HCT116 (cell line): ENCODE measurements at regions not wholly inside any gene's neighbourhood (a gene's known extent, or its start where the extent isn't known, plus 50 kb on each side); places are given as distances from the start of the nearest gene placed in this dataset.

Source experiments
- ATAC-seq: fragments of 200-7000 bp; cut with Tn5 transposase; 2 replicates; pipeline ENCODE4 v1.9.1; 2020; ENCODE audit warnings: mild to moderate bottlenecking, moderate library complexity
- BruUV-seq: library from RNA; stranded (reverse); fragments of 400-500 nt; replicated peaks from 2 replicates; lab custom pipeline; 2021; lab: Mats Ljungman, UMichigan
- CTCF ChIA-PET: fragments of 300-600 bp; sonication (Branson Sonifier 250); formaldehyde crosslinking; loops from one replicate; lab custom pipeline; 2021; ENCODE audit warnings: antibody characterized with exemption; lab: Charles Lee
- POLR2A ChIA-PET: fragments of 300-600, 350-600 bp; sonication (Branson Sonifier 250); formaldehyde crosslinking; loops from one replicate; lab custom pipeline; 2021; ENCODE audit warnings: antibody characterized with exemption; lab: Charles Lee
- RAD21 ChIA-PET, 2 experiments: fragments of 300-600 bp; sonication (Branson Sonifier 250); formaldehyde crosslinking; loops; one replicate each; lab custom pipeline; 2023; ENCODE audit warnings: low total read pairs in 2 of 2; ENCODE audit not compliant: uncharacterized antibody in 2 of 2, unreplicated experiment in 2 of 2, low non-redundant PET in 1 of 2; lab: Charles Lee
- DNase-seq: peaks from one replicate; pipeline ENCODE4 v3.0.0-alpha.2; 2010; ENCODE audit warnings: low read depth, low spot score
- H2AFZ ChIP-seq: fragments of 200-600 bp; shearing (Covaris generic), sonication (generic); 2 replicates; pipeline ENCODE4 v1.6.1; 2017; ENCODE audit warnings: low read depth, mixed run types, mixed read lengths, antibody characterized with exemption, low read length; ENCODE audit not compliant: poor library complexity, severe bottlenecking
- H3K27ac ChIP-seq: 2 replicates; pipeline ENCODE4 v1.5.1; 2012; ENCODE audit warnings: low read depth, low read length
- H3K27me3 ChIP-seq: fragments of 200-600 bp; sonication (generic); 2 replicates; pipeline ENCODE4 v1.6.1; 2016; ENCODE audit warnings: mixed run types, low read length, mixed read lengths; ENCODE audit not compliant: insufficient read depth
- H3K36me3 ChIP-seq, 2 experiments: fragments of 200-500 bp in 1 of 2; fragments of 200-600 bp in 1 of 2; sonication (Bioruptor generic) in 1 of 2; sonication (generic) in 1 of 2; 2 replicates each; pipeline versions ENCODE4 v1.5.1 to v1.6.1; 2014 to 2016; ENCODE audit warnings: low read length in 2 of 2, inconsistent platforms in 1 of 2, mixed read lengths in 1 of 2, mixed run types in 1 of 2; ENCODE audit not compliant: insufficient read depth in 2 of 2, control insufficient read depth in 1 of 2
- H3K4me1 ChIP-seq, 2 experiments: fragments of 200-600 bp in 1 of 2; sonication (generic) in 1 of 2; 2 replicates each; pipeline versions ENCODE4 v1.5.1 to v1.6.1; 2012 to 2017; ENCODE audit warnings: low read length in 2 of 2, inconsistent platforms in 1 of 2, mild to moderate bottlenecking in 1 of 2, mixed read lengths in 1 of 2, mixed run types in 1 of 2, moderate library complexity in 1 of 2; ENCODE audit not compliant: insufficient read depth in 2 of 2, control insufficient read depth in 1 of 2
- H3K4me2 ChIP-seq: fragments of 200-600 bp; sonication (generic); 2 replicates; pipeline ENCODE4 v1.6.1; 2017; ENCODE audit warnings: mixed run types, low read length, mixed read lengths
- H3K4me3 ChIP-seq, 2 experiments: fragments of 200-600 bp in 1 of 2; sonication (generic) in 1 of 2; replicated peaks in 1 of 2; 2 replicates each; pipeline ENCODE4 v1.5.1; 2011 to 2016; ENCODE audit warnings: low read length in 2 of 2, control low read depth in 1 of 2, low read depth in 1 of 2, mild to moderate bottlenecking in 1 of 2, mixed read lengths in 1 of 2, mixed run types in 1 of 2
- H3K79me2 ChIP-seq: fragments of 200-600 bp; sonication (generic); 2 replicates; pipeline ENCODE4 v1.6.1; 2017; ENCODE audit warnings: mild to moderate bottlenecking, mixed run types, low read length, moderate library complexity, mixed read lengths; ENCODE audit not compliant: insufficient read depth
- H3K9ac ChIP-seq: fragments of 200-600 bp; sonication (generic); 2 replicates; pipeline ENCODE4 v1.6.1; 2016; ENCODE audit warnings: low read length, mixed read lengths
- H3K9me2 ChIP-seq: fragments of 200-600 bp; sonication (generic), shearing (Covaris generic); 2 replicates; pipeline ENCODE4 v1.6.1; 2017; ENCODE audit warnings: mixed run types, mild to moderate bottlenecking, moderate library complexity; ENCODE audit not compliant: insufficient read depth
- H3K9me3 ChIP-seq, 2 experiments: fragments of 200-500 bp in 1 of 2; fragments of 200-600 bp in 1 of 2; sonication (Bioruptor generic) in 1 of 2; sonication (generic) in 1 of 2; 2 replicates each; pipeline ENCODE4 v1.6.1; 2014 to 2017; ENCODE audit warnings: low read length in 2 of 2, mixed read lengths in 2 of 2, inconsistent platforms in 1 of 2, low read depth in 1 of 2, mild to moderate bottlenecking in 1 of 2, mixed run types in 1 of 2, moderate library complexity in 1 of 2; ENCODE audit not compliant: control insufficient read depth in 1 of 2, insufficient read depth in 1 of 2
- H4K20me1 ChIP-seq: fragments of 200-600 bp; sonication (generic), shearing (Covaris generic); 2 replicates; pipeline ENCODE4 v1.6.1; 2017; ENCODE audit warnings: mixed run types, mild to moderate bottlenecking, moderate library complexity; ENCODE audit not compliant: insufficient read depth
- CBX3 ChIP-seq: IDR thresholded peaks from 2 replicates; pipeline ENCODE4 v1.6.1; 2012; ENCODE audit warnings: low read depth
- CEBPB ChIP-seq: IDR thresholded peaks from 2 replicates; pipeline ENCODE4 v1.6.1; 2012; ENCODE audit warnings: low read depth
- EGR1 ChIP-seq: IDR thresholded peaks from 2 replicates; pipeline ENCODE4 v1.6.1; 2012; ENCODE audit warnings: low read depth
- ELF1 ChIP-seq: IDR thresholded peaks from 2 replicates; pipeline ENCODE4 v1.6.1; 2012; ENCODE audit warnings: low read depth, borderline replicate concordance
- EZH2 ChIP-seq: fragments of 200-600 bp; sonication (generic); IDR thresholded peaks from 2 replicates; pipeline ENCODE4 v1.6.1; 2017; ENCODE audit warnings: antibody characterized with exemption, mixed run types
- EZH2phosphoT487 ChIP-seq: fragments of 200-600 bp; IDR thresholded peaks from 2 replicates; pipeline ENCODE4 v1.6.1; 2018; ENCODE audit warnings: antibody characterized with exemption, borderline replicate concordance
- FOSL1 ChIP-seq: IDR thresholded peaks from 2 replicates; pipeline ENCODE4 v1.6.1; 2012; ENCODE audit warnings: low read depth
- JUND ChIP-seq: IDR thresholded peaks from 2 replicates; pipeline ENCODE4 v1.6.1; 2012
- POLR2A ChIP-seq: IDR thresholded peaks from 2 replicates; pipeline ENCODE4 v1.7.0; 2011; ENCODE audit warnings: borderline replicate concordance; ENCODE audit not compliant: insufficient read depth, insufficient read length; ENCODE audit errors: extremely low read depth
- POLR2AphosphoS5 ChIP-seq: IDR thresholded peaks from 2 replicates; pipeline ENCODE4 v1.6.1; 2011; ENCODE audit warnings: mild to moderate bottlenecking, low read depth, low read length, moderate library complexity
- SIN3A ChIP-seq: IDR thresholded peaks from 2 replicates; pipeline ENCODE4 v1.6.1; 2012; ENCODE audit warnings: low read depth
- SP1 ChIP-seq: IDR thresholded peaks from 2 replicates; pipeline ENCODE4 v1.6.1; 2012; ENCODE audit warnings: low read depth
- SRF ChIP-seq: IDR thresholded peaks from 2 replicates; pipeline ENCODE4 v1.6.1; 2012; ENCODE audit warnings: low read depth
- TCF7L2 ChIP-seq: IDR thresholded peaks from 2 replicates; pipeline ENCODE4 v1.7.0; 2011; ENCODE audit warnings: borderline replicate concordance, inconsistent platforms; ENCODE audit not compliant: insufficient read depth, insufficient read length; ENCODE audit errors: extremely low read depth
- YY1 ChIP-seq: IDR thresholded peaks from 2 replicates; pipeline ENCODE4 v1.6.1; 2011; ENCODE audit warnings: low read length, low read depth, moderate library complexity, mild to moderate bottlenecking; ENCODE audit not compliant: insufficient replicate concordance; ENCODE audit errors: extremely low read depth
- ZFX ChIP-seq: fragments of 450-650 bp; IDR thresholded peaks from 2 replicates; pipeline ENCODE4 v1.6.1; 2017
- intact Hi-C: fragments of 100-400 bp; cut with micrococcal nuclease; formaldehyde crosslinking; loops from 2 replicates; pipeline ENCODE4 v1.10.0; 2022
- TF ChIP-seq, protein P1 (sequence below): IDR thresholded peaks from 2 replicates; pipeline ENCODE4 v1.6.1; 2012
- TF ChIP-seq, protein P2 (sequence below): IDR thresholded peaks from 2 replicates; pipeline ENCODE4 v1.6.1; 2012
- TF ChIP-seq, protein P3 (sequence below): IDR thresholded peaks from 2 replicates; pipeline ENCODE4 v1.6.1; 2011; ENCODE audit warnings: mild to moderate bottlenecking, low read length, moderate library complexity; ENCODE audit not compliant: insufficient replicate concordance; ENCODE audit errors: extremely low read depth
- TF ChIP-seq, protein P4 (sequence below), 3 experiments: fragments of 200-600 bp in 1 of 3; sonication (generic) in 1 of 3; IDR thresholded peaks in 2 of 3; conservative IDR thresholded peaks in 1 of 3; 2 replicates each; pipeline ENCODE4 v1.5.1; 2012 to 2017; ENCODE audit warnings: low read depth in 2 of 3, low read length in 2 of 3, antibody characterized with exemption in 1 of 3, borderline replicate concordance in 1 of 3, control low read depth in 1 of 3, mild to moderate bottlenecking in 1 of 3, mixed read lengths in 1 of 3, mixed run types in 1 of 3, moderate library complexity in 1 of 3; ENCODE audit not compliant: insufficient read depth in 1 of 3

DNA sequence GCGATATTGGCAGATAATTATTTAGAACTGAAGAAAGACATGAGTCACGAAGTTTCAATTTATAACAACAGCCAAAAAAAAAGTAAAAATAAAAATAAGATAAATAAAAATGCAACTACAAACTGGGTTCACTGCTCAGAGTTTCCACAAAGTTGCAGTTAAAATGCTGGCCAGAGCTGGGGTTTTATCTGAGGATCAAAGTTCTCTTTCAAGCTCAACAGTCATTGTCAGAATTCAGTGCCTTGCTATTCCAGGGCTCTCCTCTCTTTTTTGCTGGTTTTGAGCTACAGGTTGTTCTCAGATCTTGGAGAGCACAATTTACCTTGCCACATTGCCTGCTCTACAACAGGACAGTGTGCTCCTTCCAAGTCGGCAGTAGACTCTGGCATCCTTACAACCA lies 60.1 kb downstream of the PYDC2 start:
- Histone ChIP-seq H4K20me1 (no peaks in the 10 kb centered on the region), H3K27me3 (no peaks in the 10 kb centered on the region), H3K27ac (no peak overlapping the region), H3K9me3 (no peaks in the 10 kb centered on the region), H3K79me2 (no peaks in the 10 kb centered on the region), H2AFZ (no peak overlapping the region)
- BruUV-seq: no TSS peak
- ATAC-seq: no peak
- DNase-seq: no peak
- POLR2A ChIA-PET: no interaction called here
- TF ChIP-seq POLR2A (no peak), CBX3 (no peak), ELF1 (no peak), ZFX (no peak), FOSL1 (no peak), SIN3A (no peak), CEBPB (no peak), SRF (no peak), SP1 (no peak), EZH2 (no peak), EZH2phosphoT487 (no peak), EGR1 (no peak), TCF7L2 (no peak), YY1 (no peak), JUND (no peak), POLR2AphosphoS5 (no peak)
- TF ChIP-seq, protein P1, sequence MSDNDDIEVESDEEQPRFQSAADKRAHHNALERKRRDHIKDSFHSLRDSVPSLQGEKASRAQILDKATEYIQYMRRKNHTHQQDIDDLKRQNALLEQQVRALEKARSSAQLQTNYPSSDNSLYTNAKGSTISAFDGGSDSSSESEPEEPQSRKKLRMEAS: no peak
- TF ChIP-seq, protein P2, sequence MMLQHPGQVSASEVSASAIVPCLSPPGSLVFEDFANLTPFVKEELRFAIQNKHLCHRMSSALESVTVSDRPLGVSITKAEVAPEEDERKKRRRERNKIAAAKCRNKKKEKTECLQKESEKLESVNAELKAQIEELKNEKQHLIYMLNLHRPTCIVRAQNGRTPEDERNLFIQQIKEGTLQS: no peak
- TF ChIP-seq, protein P3, sequence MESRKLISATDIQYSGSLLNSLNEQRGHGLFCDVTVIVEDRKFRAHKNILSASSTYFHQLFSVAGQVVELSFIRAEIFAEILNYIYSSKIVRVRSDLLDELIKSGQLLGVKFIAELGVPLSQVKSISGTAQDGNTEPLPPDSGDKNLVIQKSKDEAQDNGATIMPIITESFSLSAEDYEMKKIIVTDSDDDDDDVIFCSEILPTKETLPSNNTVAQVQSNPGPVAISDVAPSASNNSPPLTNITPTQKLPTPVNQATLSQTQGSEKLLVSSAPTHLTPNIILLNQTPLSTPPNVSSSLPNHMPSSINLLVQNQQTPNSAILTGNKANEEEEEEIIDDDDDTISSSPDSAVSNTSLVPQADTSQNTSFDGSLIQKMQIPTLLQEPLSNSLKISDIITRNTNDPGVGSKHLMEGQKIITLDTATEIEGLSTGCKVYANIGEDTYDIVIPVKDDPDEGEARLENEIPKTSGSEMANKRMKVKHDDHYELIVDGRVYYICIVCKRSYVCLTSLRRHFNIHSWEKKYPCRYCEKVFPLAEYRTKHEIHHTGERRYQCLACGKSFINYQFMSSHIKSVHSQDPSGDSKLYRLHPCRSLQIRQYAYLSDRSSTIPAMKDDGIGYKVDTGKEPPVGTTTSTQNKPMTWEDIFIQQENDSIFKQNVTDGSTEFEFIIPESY: no peak
- TF ChIP-seq, protein P4, sequence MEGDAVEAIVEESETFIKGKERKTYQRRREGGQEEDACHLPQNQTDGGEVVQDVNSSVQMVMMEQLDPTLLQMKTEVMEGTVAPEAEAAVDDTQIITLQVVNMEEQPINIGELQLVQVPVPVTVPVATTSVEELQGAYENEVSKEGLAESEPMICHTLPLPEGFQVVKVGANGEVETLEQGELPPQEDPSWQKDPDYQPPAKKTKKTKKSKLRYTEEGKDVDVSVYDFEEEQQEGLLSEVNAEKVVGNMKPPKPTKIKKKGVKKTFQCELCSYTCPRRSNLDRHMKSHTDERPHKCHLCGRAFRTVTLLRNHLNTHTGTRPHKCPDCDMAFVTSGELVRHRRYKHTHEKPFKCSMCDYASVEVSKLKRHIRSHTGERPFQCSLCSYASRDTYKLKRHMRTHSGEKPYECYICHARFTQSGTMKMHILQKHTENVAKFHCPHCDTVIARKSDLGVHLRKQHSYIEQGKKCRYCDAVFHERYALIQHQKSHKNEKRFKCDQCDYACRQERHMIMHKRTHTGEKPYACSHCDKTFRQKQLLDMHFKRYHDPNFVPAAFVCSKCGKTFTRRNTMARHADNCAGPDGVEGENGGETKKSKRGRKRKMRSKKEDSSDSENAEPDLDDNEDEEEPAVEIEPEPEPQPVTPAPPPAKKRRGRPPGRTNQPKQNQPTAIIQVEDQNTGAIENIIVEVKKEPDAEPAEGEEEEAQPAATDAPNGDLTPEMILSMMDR (IDR thresholded peaks at IDR 0.05 in 2 of 3, conservative IDR thresholded peaks at IDR 0.05 in 1 of 3; ENCODE audit: borderline replicate concordance in 1 of 3, insufficient read depth in 1 of 3, low read depth in 2 of 3, low read length in 2 of 3): no peak
- TF ChIP-seq, all 23 proteins: peak for 0
- no peaks in the 10 kb centered on the region for H3K36me3 ChIP-seq
- ChIA-PET RAD21 (no interaction called here), CTCF (no interaction called here)
- no peaks in the 10 kb centered on the region for H3K4me1 ChIP-seq
- intact Hi-C loops: no loop called here
- no peak overlapping the region for H3K9ac ChIP-seq
- no peak overlapping the region for H3K4me3 ChIP-seq
- H3K9me2 ChIP-seq: no peaks in the 10 kb centered on the region
- H3K4me2 ChIP-seq: no peak overlapping the region
